ENCODE measurements at regions not wholly inside any gene's neighbourhood (a gene's known extent, or its start where the extent isn't known, plus 50 kb on each side); places are given as distances from the start of the nearest gene placed in this dataset.

GRCh38 chr14:56886471-56887062 lies 76.3 kb upstream of the OTX2 start:
- no peak for TF ChIP-seq CTCF (IDR thresholded peaks at IDR 0.05; ENCODE audit: borderline replicate concordance, control extremely low read depth, extremely low read depth, insufficient read depth, missing control alignments)
- no peak for DNase-seq (ENCODE audit: low spot score)
- in situ Hi-C loops (cut with MboI; ENCODE audit: low sequenced_read_pairs, unreplicated experiment): no loop called here

GRCh38 chr14:56885825-56886224 lies 75.5 kb upstream of the OTX2 start:
- in situ Hi-C loops (cut with MboI; ENCODE audit: low sequenced_read_pairs, unreplicated experiment): no loop called here
- TF ChIP-seq CTCF (IDR thresholded peaks at IDR 0.05; ENCODE audit: borderline replicate concordance, control extremely low read depth, extremely low read depth, insufficient read depth, missing control alignments): no peak
- no peak for DNase-seq (ENCODE audit: low spot score)

DNA sequence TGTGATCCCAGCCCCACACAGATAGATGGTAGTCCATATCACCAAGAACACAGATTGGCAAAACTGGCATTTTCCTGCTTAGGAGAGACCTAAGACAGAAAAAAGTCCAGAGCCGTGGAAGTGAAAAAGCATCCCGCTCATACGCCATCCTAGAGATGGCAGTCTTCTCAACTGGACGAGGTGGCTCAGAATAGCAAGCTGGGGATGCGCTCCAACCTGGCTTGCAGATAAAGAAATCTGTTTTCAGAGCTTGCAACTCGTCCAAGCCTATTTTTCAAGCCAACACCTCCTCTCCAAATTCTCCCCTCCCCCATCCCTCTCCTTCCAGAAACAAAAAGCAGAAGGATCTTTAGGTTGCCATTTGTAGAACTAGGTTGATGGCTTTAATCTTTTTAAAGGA lies 74.3 kb upstream of the OTX2 start:
- in situ Hi-C loops (cut with MboI; ENCODE audit: low sequenced_read_pairs, unreplicated experiment): no loop called here
- DNase-seq (ENCODE audit: low spot score): no peak
- no peak for TF ChIP-seq CTCF (IDR thresholded peaks at IDR 0.05; ENCODE audit: borderline replicate concordance, control extremely low read depth, extremely low read depth, insufficient read depth, missing control alignments)

- no peak for TF ChIP-seq CTCF (IDR thresholded peaks at IDR 0.05; ENCODE audit: borderline replicate concordance, control extremely low read depth, extremely low read depth, insufficient read depth, missing control alignments)
- DNase-seq (ENCODE audit: low spot score): no peak
- in situ Hi-C loops (cut with MboI; ENCODE audit: low sequenced_read_pairs, unreplicated experiment): no loop called here
These were observed 70.9 kb upstream of the OTX2 start for GRCh38 chr14:56881181-56881580.

- no peak for TF ChIP-seq CTCF (IDR thresholded peaks at IDR 0.05; ENCODE audit: borderline replicate concordance, control extremely low read depth, extremely low read depth, insufficient read depth, missing control alignments)
- in situ Hi-C loops (cut with MboI; ENCODE audit: low sequenced_read_pairs, unreplicated experiment): no loop called here
- no peak for DNase-seq (ENCODE audit: low spot score)
These were observed 68.5 kb upstream of the OTX2 start for GRCh38 chr14:56878766-56879165.

- no peak for DNase-seq (ENCODE audit: low spot score)
- in situ Hi-C loops (cut with MboI; ENCODE audit: low sequenced_read_pairs, unreplicated experiment): no loop called here
- no peak for TF ChIP-seq CTCF (IDR thresholded peaks at IDR 0.05; ENCODE audit: borderline replicate concordance, control extremely low read depth, extremely low read depth, insufficient read depth, missing control alignments)
These were observed 64.9 kb upstream of the OTX2 start for GRCh38 chr14:56875104-56875675.
